ENCODE measurements at regions not wholly inside any gene's neighbourhood (a gene's known extent, or its start where the extent isn't known, plus 50 kb on each side); places are given as distances from the start of the nearest gene placed in this dataset.

- H3K4me1 ChIP-seq (ENCODE audit: control insufficient read depth, insufficient read depth, low read length): no peaks in the 10 kb centered on the region
- in situ Hi-C loops (cut with MboI): no loop called here
- no TSS peak for BruUV-seq (replicated peaks)
Measured at GRCh38 chr6:98670045-98670746, 164.2 kb upstream of the POU3F2 start.

More at GRCh38 chr6:98670045-98670746, 164.2 kb upstream of the POU3F2 start:
- H3K9ac ChIP-seq (ENCODE audit: control insufficient read depth, insufficient read depth, low read length): no peak overlapping the region
- intact Hi-C loops (cut with micrococcal nuclease; ENCODE audit: unreplicated experiment): no loop called here
- H3K27ac ChIP-seq (ENCODE audit: control insufficient read depth, insufficient read depth): no peak overlapping the region
- ChIA-PET SMC1A (ENCODE audit: uncharacterized antibody, unreplicated experiment) (no interaction called here), POLR2A (no interaction called here), RAD21 (ENCODE audit: unreplicated experiment) (no interaction called here), CTCF (no interaction called here)
- H3K9me3 ChIP-seq (replicated peaks; ENCODE audit: control insufficient read depth, insufficient read depth, low read length): no peaks in the 10 kb centered on the region
- no peak for DNase-seq (ENCODE audit: low read depth, low spot score)
- TF ChIP-seq ZBTB11 (CRISPR knock-in tag; IDR thresholded peaks at IDR 0.05) (no peak), RFX5 (IDR thresholded peaks at IDR 0.05; ENCODE audit: low read depth, low read length) (no peak), EZH2 (IDR thresholded peaks at IDR 0.05; ENCODE audit: borderline replicate concordance, control insufficient read depth, low read depth, low read length) (no peak), YBX1 (IDR thresholded peaks at IDR 0.05) (no peak), STAT3 (IDR thresholded peaks at IDR 0.05; ENCODE audit: low read depth, low read length) (no peak), BHLHE40 (IDR thresholded peaks at IDR 0.05; ENCODE audit: borderline replicate concordance in 1 of 2, low read depth in 2 of 2, low read length in 1 of 2) (no peak), GATAD2B (conservative IDR thresholded peaks at IDR 0.05; ENCODE audit: low read depth) (no peak), CBFB (IDR thresholded peaks at IDR 0.05; ENCODE audit: low read depth) (no peak), PRDM15 (CRISPR knock-in tag; IDR thresholded peaks at IDR 0.05) (no peak), IRF4 (IDR thresholded peaks at IDR 0.05; ENCODE audit: low read depth, low read length) (no peak), POU2F2 (IDR thresholded peaks at IDR 0.05; ENCODE audit: borderline replicate concordance, low read depth, low read length) (no peak)
- H3K4me3 ChIP-seq: no peak overlapping the region
- ATAC-seq: no peak
- no peaks in the 10 kb centered on the region for H3K79me2 ChIP-seq (ENCODE audit: control insufficient read depth, insufficient read depth, low read length)
- H3K36me3 ChIP-seq (ENCODE audit: control insufficient read depth in 2 of 2, insufficient read depth in 2 of 2, low read length in 1 of 2): no peaks in the 10 kb centered on the region
- H2AFZ ChIP-seq (ENCODE audit: control insufficient read depth, low read depth, low read length): no peak overlapping the region
- H3K4me2 ChIP-seq (ENCODE audit: control insufficient read depth, insufficient read depth): no peak overlapping the region
- H4K20me1 ChIP-seq (ENCODE audit: control insufficient read depth, insufficient read depth): no peaks in the 10 kb centered on the region
- no peak for FAIRE-seq
- 29% methylated on average over 3 of the region's 3 CpGs for WGBS (ENCODE audit: insufficient coverage, insufficient replicate concordance, low lambda C conversion rate, missing lambda C conversion rate)
- H3K27me3 ChIP-seq (replicated peaks in 1 of 2; ENCODE audit: control insufficient read depth in 2 of 2, insufficient read depth in 2 of 2, low read length in 1 of 2): no peaks in the 10 kb centered on the region

Data from GM12878 (cell line).